ENCODE measurements at regions not wholly inside any gene's neighbourhood (a gene's known extent, or its start where the extent isn't known, plus 50 kb on each side); places are given as distances from the start of the nearest gene placed in this dataset.

GRCh38 chr13:61874970-61875579, 459.4 kb upstream of the PCDH20 start:
- DNase-seq (ENCODE audit: low spot score) = no peak

DNA sequence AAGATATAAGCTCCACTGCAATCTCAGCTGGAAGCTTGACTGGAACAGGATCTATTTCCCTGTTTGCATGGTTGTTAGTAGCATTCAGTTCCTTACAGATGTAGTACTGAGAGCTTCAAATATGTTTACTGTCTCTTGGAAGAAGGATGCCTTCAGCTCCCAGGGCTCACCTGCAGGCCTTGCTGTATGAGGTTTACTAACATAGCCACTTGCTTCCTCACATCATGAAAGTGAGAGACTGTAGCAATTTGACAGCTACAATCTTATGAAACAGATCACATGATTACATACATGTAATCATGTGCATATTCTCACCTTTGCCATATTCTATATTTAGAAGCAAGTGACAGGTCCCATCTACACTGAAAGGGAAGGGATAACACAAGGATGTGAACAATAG, 458.1 kb upstream of the PCDH20 start:
- DNase-seq (ENCODE audit: low spot score) = no peak

DNA sequence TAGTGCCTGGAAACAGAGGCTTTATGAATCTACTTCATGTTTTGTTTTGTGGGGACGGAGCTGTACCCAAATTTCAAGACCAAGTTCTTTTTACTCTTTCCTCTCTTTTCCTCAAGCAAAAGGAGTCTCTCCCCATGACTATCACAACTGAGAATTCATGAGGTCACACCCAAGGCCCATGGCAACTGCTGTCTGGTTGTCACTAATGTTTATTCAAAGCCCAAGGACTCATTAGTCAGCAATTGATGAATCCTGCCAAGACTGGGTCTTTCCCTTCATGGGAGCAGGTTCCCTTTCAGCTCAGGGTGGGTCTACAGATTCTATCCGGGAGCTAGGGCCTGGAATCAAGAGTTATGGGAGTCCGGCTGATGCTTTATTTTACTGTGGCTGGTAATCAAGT, 441.5 kb upstream of the PCDH20 start:
- no peak for DNase-seq (ENCODE audit: low spot score)

DNA sequence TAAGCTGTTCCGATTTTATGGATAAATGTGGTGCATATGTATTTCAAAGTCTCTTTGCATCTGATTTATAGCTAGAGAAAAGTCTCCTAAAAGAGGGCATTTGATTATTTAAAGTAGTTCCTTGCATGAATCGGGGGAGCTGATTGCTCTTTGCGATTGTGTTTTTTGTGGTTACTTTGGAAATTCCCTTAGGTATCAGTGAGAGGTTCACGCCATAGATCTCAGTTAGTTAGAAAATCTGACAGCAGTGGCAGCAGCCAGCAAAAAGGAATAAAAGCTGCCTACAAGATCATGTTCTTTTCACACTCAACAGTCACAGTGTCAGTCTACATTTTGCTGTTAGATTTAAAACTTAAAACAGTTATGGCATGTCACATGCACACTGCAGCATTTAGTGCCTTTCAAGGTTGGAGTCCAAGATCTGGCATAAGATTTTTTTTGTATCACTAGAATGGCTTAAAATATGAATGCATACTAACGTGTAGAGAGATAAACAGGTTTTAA, 436.5 kb upstream of the PCDH20 start:
- no peak for DNase-seq (ENCODE audit: low spot score)

- no peak for DNase-seq (ENCODE audit: low spot score)
Observed at GRCh38 chr13:61850794-61851193, 435.1 kb upstream of the PCDH20 start.

- no peak for DNase-seq (ENCODE audit: low spot score)
Observed at GRCh38 chr13:61838568-61838967, 422.9 kb upstream of the PCDH20 start.

DNA sequence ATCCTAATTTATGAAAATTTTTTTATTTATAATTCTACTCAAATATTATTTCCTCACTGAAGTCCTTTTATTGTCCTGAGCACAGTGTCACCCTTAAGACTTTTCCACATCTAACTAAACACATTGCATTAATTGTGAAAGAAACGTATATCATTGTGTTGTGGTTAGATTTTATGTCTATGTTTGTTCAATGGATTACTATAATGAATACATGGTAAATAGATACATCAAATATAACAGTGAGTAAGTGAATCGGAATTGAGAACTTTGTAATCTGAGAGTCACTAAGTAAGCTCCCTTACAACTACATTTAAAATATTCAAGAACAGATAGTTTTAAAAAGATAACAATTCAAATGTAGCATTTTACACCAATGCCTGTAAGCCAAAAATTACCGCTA, 417.6 kb upstream of the PCDH20 start:
- no peak for DNase-seq (ENCODE audit: low spot score)

DNA sequence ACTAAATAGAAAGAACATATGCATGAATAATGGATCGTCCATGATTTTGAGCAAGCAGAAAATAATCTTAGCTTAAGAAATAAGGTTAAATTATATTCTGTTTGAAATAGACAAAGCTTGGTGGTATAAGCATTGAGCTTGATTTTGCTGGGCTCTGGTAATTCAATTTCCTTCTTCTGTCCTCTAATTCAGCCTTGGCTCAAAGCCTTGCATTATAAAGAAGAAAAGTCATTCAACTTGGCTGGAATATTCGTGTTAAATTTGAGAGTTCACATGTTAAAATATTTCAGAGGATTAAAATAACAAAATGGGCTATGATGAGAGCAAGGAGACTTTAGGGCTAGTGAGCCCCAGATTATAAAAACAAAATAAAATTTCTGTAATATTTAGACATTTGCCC, 415.4 kb upstream of the PCDH20 start:
- no peak for DNase-seq (ENCODE audit: low spot score)

GRCh38 chr13:61830475-61830874, 414.8 kb upstream of the PCDH20 start:
- DNase-seq (ENCODE audit: low spot score) = no peak

- no peak for DNase-seq (ENCODE audit: low spot score)
Observed at GRCh38 chr13:61824168-61824567, 408.5 kb upstream of the PCDH20 start.

DNA sequence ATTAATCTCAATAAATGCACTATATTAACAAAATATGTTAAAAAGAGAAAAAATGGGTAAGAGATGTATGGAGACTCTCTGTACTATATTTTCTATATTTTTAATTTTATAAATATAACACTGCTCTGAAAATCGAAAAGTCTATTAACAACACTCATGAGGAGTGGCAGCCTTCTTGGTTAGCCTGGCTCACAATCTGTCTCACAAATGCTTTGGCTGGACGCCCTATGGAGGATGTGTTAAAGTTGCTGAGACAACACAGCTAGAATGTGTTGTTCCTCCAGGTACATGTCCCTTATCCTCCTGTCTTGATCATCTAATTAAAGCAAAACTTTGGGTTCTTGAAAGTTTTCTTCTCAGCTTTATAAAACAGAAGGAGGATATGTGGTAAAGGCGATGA, 396.6 kb upstream of the PCDH20 start:
- no peak for DNase-seq (ENCODE audit: low spot score)

DNA sequence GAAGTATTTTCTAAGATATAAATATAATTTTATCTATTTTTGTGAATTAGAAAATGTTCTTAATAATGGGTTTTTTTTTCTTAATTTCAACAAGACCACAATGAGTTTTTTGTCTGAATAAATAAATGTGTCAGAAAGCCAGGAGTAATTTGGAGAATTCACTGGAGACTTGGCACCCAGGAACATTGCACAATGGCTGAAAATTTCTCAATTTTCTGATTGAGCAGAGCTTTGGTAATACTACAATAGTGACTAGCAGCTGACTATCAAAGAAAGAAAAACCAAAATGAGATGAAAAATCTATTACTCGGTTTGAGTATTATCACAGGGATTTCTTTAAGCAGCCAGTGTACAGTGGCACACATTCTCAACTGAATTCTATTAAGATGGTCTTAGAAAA, 394.4 kb upstream of the PCDH20 start:
- no peak for DNase-seq (ENCODE audit: low spot score)

DNA sequence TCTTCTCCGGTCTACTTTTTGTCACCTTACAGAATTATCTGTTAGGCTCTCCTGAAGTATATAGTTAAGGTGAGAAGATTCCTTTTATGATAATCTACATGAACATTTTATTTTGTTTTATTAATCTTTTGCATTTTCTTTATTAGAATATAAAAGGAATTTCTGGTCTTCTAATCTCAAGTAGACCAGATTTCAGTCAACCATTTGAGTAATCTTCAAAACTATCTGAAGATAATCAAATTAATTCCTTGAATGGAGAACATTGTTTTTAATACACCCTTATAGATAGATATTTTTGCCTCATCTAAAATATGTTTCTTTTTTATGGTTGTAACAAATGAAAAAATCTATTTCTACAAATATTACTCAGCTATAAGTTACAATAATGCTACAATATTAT, 381.7 kb upstream of the PCDH20 start:
- no peak for DNase-seq (ENCODE audit: low spot score)

DNA sequence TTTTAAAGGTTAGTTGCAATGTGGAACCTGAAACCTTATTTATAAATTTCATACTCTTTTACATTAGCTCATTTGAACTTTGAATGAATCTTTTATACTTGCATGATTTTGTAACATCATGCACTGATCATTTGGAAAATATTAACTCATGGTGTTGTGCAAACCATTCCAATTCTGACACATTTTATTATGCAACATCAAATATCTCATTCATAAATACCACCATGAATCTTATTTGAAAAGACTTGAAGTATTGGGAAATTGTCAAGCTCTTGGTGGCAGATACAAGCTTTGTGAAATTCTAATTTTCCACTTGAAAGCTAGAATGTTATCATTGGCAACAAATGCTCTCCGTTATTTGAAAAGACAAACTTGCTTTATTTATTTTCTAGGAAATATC, 379.9 kb upstream of the PCDH20 start:
- no peak for DNase-seq (ENCODE audit: low spot score)

GRCh38 chr13:61779456-61779855, 363.8 kb upstream of the PCDH20 start:
- DNase-seq (ENCODE audit: low spot score) = no peak

DNA sequence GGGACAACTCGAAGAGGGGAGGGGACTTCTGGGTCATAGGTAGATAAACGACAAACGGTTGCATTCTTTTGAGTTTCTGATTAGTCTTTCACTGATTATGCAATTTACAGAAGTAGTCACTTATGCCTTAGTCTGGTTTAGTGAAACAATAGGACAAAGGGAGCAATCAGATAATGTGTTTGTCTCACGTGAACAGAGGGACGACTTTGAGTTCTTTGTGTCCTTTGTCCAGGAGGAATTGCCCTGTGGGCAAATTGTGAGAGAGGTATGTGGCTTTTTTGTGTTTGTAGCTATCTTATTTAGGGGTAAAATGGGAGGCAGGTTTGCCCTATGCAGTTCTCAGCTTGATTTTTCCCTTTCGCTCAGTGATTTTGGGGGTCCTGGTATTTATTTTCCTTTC, 362.9 kb upstream of the PCDH20 start:
- DNase-seq (ENCODE audit: low spot score) = no peak

GRCh38 chr13:61777899-61778298, 362.2 kb upstream of the PCDH20 start:
- no peak for DNase-seq (ENCODE audit: low spot score)

DNA sequence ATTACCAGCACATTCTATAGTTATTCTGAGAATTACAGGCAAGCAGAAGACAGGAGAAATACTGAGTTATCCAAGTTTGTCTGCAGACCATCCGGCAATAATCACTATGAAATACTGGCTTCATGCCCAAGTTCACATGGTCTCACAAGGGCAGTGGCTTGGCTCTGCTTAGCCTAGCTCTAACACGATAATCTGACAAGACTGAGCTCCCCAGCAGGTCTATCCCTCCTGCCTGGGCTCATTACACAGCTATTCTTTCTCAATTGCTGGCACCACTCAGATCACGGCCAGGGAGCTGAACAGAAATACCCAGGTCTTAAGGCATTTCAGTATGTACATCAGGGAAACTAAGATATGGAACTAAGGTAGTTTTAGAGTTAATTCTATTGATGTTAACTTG, 361.6 kb upstream of the PCDH20 start:
- no peak for DNase-seq (ENCODE audit: low spot score)

DNA sequence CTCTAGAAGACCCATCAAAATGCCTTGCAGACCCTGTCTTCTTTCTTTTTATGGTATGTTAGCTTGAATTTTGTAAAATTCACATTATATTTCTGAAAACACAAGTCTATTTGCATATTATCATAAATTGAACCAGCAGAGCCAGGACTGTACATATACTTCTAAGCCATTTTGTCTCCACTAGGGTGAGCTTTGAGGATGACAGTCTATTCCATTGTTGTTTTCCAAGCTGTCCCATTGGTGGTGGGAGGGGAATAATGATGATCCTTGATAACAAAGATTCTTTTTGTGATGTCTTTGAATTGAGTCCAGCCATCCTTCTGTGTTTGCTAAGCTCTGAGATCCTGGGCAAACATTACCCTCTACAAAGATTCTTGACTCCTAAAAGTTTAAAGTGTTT, 359.3 kb upstream of the PCDH20 start:
- DNase-seq (ENCODE audit: low spot score) = no peak

DNA sequence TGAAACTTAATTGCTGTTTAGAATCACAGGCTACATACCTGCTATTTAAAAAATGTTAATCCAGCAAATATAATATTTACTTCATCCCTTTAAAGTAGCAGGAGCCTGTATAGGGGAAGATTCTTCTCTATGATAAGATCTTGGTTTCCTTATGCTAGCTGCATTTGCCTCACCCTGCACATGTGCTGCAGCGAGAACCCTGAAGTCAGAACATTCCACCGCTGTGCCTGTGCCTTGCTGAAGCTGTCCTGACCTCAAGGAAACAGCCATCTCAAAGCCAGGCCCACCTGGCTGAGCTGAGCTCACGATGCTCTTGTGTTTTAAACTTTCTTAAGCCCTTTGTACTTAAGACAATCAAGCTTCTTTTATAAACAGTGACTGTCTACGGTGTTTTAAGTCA, 355.0 kb upstream of the PCDH20 start:
- DNase-seq (ENCODE audit: low spot score) = no peak

- DNase-seq (ENCODE audit: low spot score) = no peak
Observed at GRCh38 chr13:61768175-61768574, 352.5 kb upstream of the PCDH20 start.

- DNase-seq (ENCODE audit: low spot score) = no peak
Observed at GRCh38 chr13:61766667-61767058, 351.0 kb upstream of the PCDH20 start.

- DNase-seq (ENCODE audit: low spot score) = no peak
Observed at GRCh38 chr13:61765940-61766666, 350.5 kb upstream of the PCDH20 start.

- no peak for DNase-seq (ENCODE audit: low spot score)
Observed at GRCh38 chr13:61765181-61765742, 349.6 kb upstream of the PCDH20 start.

Data from COLO829 (cell line).